GM18499 (cell line): ENCODE measurements at regions not wholly inside any gene's neighbourhood (a gene's known extent, or its start where the extent isn't known, plus 50 kb on each side); places are given as distances from the start of the nearest gene placed in this dataset.

Experiments used
- ATAC-seq: cut with Tn5 transposase; IDR thresholded peaks from one replicate; pipeline ENCODE4 v1.9.1; 2021; ENCODE audit warnings: moderate number of reproducible peaks; ENCODE audit not compliant: insufficient read depth, unreplicated experiment

DNA sequence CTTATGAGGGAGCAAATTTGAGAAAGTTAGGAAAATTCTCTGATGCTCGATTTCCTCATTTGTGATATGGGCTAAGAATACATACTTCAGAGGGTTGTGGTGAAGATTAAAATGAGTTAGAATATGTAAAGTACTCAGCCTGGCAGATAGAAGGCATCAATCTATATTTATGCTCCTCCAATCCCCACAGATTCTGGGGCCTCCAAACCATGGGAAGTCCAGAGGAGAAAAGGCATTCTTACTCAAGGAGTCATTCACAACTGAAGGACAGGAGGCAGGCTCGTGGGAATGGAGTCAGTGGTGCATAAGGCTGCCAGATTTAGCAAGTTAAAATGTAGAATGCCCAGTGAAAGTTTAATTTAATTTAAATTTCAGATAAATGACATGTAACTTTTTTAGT, 330.0 kb upstream of the POU3F1 start:
- ATAC-seq = no peak

DNA sequence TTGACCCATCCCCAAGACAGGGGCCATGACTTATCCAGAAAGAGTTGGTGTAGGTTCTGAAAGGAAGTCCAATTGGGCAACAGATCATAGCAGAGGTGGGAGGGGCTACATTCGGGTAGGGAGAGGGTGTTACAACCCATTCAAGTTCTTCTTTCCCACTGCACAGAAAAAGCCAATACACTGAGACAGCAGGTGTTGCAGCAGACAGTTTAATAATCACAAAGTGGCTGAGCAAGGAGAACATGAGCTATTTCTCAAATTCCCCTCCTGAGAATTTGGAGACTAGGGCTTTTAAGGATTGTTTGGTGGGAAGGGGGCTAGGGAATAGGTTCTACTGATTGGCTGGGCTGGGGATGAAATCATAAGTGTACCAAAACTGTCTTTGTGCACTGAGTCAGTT, 328.4 kb upstream of the POU3F1 start:
- ATAC-seq = no peak

DNA sequence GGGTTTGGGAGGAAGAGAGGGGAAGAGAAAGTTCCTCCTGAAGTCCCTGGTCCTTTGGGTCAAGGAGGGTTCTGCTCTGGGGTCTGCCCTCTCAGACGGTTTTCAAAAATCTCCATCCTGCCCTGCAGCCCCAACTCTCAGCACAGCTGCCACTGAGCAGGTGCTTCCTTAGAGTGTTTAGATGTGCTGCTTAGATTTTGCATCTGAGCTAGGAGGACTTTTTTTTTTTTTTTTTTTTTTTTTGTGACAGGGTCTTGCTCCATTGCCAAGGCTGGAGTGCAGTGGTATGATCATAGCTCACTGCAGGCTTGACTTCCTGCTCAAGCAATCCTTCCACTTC, 324.9 kb upstream of the POU3F1 start:
- no peak for ATAC-seq

DNA sequence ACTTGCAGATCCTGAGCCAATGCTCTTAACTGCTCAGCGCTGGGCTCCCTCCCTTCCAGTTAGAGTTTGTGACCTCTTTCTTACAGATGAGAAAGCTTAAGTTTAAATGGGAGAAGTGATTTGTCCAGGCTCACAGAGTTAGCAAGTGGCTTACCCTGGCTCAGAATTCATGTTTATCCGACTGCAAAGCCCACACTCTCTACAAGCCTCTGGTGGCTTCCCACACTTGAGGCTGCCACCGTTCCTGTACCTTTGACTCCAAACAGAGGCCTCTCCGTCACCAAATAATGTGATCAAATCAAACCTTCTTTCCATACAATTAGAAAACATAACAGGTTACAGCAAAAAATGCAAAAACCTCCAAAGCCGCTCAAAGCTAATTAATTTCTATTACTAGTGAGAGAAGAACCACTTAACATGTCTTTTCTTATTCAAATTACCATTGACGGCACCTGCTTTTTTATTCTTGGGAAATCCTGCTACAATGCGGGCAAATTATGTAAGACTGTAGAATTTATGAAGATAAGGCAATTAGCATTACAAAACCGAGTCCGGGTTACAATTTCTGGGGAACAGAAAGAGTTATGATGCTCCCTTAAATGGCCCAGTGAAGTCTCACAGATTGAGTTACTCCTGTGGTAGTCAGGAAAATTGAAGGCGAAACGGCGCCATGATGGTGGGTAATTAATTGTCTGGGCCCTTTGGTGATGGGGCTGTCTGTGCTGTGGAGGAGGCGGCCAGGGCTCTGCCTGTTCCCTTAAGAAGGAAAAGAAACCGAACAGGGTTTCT, 324.3 kb upstream of the POU3F1 start:
- ATAC-seq = no peak

DNA sequence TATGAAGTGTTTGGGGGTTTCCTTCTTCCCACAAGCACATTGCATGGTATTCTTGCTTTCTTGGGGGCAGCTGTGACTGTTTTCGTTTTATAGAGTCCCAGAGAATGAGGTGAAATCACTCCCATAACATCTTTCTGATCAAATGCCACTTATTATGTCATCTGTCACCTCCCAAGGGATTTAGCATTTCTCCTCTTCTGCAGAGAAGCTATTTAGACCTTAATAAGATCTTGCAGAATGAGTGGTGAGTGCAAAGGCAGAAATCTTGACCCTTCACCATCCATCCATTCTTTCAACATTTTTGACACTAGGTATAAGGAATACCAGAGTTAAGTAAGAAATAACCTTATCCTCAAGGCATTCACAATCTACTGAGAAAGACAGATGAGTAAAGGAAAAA, 318.6 kb upstream of the POU3F1 start:
- ATAC-seq = no peak

DNA sequence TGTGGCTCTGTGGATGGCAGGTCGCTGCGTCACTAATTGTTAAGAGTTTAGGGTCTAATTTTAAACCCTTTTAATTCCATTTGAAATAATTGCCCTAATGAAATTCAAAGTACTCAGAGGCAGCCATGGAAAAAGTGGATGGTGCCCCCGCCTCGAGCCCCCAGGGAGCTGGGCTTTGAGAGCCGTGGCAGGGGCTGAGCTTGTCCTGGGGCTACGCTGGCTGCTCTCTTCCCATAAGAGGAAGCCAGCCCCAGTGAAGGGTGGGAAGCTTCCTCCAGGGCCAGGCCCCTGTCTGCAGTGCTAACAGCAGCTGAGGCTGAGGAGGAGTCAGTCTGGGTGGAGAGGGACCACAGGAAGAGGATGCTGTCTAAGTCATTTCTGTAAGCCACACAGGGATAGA, 315.0 kb upstream of the POU3F1 start:
- no peak for ATAC-seq

DNA sequence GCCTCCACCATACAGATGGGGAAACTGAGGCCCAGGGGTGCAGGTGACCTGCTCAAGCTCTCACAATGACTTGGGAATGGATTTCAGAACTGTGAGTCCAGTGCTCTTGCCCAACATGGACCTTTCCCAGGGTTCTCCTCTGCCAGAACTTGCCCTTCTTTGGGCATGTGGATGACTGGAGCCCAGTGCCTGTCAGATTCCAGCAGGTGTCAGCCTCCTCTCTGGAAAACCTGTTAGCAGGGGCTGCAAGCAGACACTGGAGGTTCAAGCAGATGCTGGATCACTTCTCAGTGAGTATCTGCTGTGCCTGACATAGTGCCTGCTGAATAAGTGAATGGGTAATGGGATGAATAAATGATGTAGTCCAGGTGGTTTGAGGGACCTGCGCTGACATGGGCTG, 314.2 kb upstream of the POU3F1 start:
- no peak for ATAC-seq

DNA sequence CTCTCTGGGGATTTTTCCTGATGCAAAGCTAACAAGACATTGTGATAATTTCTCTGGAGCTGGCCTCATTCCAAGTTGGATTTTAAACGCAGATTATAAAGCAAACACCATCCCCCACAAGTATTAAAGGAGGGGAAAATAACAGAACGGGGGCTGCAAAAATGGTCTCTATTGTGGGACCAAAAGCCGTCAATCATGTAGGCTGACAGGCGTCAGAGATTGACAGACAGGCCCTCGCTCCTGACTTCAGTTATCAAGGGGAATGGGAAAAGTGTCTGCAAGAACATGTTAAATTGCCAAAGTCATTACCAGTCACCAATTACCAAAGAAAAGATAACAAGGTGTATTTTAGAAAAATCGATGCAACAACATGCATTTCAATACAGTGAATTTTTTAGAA, 307.4 kb upstream of the POU3F1 start:
- ATAC-seq = no peak

DNA sequence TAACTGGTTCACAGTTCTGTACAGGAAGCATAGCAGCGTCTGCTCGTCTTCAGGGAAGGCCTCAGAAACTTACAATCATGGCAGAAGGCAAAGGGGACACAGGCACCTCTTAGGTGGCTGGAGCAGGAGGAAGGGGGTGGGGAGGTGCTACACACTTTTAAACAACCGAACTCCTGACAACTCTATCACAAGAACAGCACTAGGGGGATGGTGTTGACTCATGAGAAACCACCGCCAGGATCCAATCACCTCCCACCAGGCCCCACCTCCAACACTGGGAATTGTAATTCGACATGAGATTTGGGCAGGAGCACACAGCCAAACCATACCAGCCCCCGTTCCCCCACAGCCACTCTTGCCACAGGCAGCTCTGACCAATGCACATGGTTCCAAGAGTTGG, 306.3 kb upstream of the POU3F1 start:
- ATAC-seq = no peak

DNA sequence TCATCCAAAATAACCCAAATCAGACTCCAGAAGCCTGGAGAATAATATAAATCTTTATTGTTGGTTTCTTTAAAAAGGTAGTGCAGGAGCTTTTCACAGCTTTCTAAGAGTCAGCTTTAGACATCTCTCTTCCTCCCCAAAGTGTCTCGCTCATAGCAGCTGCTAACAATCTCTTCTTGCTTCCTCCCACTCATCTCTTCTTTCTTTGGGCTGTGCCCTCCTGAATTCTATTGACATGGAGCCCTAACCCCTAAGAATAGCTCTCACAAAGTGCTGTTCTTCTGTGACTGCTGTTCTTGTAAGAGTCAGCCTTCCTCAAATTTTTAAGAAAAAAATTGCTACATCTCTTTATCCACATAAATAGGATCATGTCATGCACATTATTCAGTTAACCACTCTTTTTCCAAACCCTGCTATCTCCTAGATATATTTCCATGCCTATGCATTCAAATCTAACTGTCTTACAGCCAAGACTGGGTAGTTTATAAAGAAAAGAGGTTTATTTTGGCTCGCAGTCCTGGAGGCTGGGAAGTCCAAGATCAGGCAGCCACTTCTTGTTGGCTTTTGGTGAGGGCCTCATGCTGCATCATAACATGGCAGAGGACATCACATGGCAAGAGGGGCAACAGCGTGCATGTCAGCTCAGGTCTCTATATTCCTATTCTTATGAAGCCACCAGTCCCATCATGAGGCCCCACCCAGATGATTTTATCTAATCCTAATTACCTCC, 301.0 kb upstream of the POU3F1 start:
- ATAC-seq = no peak

DNA sequence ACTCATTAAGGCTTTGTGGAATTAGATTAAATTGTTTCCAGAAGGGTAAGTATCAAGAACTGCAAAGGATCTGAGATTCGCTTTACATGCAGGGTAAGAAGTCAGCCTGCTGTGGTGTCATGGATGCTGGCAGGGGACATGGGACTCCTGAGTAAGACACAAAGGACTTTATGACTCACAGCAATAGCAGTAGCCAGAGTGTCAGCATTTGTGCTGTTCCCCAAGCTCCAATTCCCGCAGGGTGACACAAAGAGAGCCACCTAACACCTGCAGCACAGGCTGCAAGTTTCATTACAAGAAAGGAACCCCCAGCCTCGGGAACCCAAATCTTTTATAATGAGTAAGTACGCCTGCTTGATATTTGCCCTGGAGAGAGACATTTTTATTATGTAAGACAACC, 298.1 kb upstream of the POU3F1 start:
- ATAC-seq = no peak

DNA sequence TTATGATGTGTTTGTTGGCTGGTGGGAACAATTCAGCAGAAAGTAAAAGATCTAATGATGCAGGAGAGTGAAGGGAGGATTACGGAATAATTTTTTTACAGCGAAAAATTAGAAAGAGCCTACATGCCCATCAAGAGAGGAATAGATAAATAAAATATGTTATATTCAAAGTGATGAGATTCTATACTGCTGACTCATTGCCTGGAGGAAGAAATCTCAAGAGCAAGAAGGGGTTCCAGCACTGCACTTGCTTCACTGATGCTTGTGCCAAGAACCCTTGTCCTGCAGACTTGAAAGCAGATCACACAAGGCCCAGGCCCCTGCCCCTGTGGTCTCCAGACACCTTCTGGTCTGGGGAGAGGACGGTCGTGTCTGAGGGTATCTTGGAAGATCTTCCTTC, 295.1 kb upstream of the POU3F1 start:
- no peak for ATAC-seq

DNA sequence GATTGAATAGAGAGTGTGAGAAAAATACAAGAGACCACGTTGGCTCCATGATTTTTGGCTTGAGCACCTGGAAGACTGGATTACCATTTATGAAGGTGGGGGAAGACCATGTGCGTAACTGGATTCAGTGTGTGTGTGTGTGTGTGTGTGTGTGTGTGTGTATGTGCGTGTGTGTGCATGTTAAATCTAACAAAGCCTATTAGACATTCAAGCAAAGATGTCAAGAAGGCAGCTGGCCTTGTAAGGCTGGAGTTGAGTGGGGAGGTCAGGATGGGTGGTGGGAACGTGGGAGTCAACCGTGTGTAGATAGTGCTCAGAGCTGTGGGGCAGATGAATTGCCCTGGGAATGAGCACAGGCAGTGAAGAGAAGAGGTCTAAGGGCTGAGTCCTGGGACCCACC, 293.8 kb upstream of the POU3F1 start:
- ATAC-seq = no peak

DNA sequence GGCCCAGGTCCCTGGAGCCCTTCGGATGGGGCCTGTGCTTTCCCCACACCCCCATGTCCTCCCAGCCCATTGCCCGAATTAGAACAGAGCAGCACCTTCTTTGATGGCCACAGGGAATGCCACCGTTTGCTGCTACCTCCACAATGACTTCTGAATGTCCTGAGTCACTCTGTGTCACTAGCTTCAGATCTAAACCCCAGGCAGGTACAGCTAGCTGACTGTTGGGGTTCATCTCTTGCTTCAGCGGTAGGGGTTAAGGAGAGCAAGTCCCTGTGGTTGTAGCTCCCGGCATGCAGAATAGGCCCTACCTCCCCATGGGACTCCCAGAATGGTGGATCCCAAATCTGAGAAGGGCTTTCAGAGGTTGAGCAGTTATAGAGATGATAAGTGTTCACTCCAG, 291.1 kb upstream of the POU3F1 start:
- no peak for ATAC-seq

DNA sequence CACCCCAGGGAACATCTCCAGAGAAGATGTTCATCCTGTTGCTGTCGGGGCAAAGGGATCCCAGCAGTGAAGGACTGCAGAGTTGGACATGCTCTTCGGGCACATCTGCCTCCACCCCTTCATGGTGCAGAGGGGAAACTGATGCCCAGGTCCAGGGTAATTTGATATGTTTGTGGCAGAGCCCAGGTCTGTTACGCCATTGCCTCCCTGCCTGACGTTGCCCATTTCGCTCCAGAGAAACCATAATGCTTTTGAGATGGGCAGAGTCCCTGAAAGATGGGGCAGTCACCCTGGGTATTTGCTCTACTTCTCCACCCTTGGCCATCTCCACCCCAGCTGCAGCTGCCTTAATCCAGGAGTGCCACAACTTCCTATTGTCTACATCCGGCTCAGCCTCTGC, 290.4 kb upstream of the POU3F1 start:
- no peak for ATAC-seq

DNA sequence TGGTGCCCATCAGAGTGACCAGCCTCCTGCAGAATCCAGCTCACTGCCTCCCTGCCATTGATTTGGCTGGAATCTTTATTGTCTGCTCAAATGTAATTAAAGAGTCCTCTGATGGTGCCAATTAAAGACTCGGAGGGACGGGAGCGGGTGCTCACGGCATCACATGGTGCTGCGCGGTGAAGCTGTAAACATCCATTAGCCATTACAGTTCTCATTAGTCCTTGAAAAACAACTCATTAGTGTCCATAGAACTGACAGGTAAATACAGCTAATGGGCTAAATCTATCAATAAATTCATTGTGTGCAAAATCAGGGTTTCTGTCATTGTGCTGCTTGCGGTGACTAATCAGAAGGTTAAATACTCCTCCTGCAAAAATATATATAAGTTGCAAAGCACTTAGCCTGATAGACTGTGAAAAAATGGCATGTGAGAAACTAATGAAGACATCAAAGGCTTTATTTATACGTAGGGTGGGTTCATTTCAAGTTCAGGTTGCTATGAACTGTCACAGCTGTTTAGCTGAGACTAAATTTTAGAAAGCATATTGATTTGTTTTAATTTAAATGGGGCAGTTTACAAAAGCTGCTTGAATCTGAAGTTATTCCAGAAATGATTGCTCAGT, 289.8 kb upstream of the POU3F1 start:
- no peak for ATAC-seq

DNA sequence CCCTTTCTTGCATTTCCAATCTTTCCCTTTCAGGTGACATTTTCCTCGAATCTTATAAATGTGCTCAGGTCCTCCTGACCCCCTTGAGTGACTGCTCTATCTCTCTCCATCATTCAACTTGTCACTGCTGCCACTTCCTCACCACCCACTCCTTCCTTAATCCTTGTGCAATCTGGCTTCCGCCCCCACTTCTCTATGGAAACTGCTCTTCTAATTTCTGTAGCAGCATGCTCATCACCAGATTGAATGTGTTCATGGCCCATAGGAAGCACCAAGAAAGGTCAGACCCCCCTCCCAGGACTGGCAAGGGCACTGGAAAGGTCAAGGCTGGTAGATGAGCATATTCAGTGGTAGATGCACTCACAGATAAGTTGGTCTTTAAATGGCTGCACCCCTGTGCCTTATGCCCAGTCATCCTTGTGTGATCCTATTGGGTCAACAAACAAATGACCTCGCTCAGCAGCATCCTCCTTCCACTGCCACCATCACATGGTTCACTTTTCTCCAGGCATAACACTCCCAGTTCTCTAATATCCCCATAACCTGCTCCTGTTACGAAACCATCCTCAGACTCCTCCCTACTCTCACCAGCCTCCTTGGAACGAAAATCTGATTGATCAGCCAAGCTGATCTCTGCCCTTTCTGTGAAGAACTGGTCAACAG, 288.5 kb upstream of the POU3F1 start:
- no peak for ATAC-seq

DNA sequence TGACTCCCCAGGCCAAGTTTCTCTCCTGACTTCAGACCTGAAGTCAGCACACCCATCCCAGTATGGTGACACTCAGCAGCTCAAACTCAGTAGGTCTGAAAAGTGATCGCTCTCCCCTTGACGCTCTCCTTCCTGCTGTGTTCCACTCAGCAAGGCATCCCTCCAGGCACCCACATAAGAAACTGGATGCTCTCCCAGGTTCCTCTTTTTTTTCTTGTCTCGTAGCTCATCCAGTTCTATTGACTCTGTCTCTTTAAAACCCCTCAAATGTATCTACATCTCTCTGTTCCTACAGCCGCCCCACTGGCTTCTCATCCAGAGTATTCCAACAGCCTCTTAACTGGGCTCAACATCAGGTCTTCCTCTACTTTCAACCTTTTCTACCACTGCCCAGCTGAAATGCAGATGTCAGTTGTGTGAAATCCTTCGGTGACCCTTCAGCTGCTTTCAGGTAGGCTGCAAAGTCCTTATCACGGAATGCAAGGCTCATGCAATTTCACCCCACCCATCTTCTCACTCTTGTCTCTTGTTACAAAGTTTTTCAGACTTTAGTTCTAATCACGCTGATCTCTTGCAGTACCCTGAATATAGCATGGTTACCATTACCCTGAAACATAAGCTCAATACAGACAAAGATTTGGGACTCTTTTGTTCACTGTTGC, 286.2 kb upstream of the POU3F1 start:
- no peak for ATAC-seq

DNA sequence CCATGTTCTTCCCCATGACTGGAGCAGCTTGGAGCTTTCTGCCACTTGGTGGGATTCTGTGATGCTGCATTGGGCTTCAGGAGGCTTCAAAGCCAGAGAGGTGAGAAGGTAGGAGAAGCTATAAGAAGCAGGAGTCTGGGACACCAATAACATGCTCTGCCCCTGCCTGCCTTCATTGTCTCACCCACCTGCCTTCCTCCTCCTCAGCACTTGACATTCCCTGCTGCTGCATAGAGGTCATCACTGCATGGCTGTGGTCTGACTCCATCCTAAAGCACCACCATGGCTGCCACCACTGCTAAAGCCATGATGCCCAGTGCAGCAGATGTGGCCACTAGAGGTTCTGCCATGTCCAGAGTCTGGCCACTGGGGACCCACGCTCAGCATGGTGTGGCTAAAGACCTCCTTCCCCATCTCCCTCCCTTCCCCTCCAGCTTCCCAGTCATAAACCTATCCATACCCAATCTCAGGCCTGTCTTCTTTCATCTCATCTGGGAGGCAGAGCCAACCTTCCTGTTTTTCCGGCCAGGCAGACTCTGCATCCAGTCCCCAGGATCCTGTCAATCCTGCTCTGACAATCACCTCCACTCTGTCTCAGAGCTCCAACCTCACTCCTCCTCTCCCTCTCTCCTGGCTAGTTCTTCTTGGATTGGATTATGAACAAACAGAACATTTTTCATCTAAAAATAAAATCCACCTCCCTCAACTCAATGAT, 285.1 kb upstream of the POU3F1 start:
- ATAC-seq = no peak

DNA sequence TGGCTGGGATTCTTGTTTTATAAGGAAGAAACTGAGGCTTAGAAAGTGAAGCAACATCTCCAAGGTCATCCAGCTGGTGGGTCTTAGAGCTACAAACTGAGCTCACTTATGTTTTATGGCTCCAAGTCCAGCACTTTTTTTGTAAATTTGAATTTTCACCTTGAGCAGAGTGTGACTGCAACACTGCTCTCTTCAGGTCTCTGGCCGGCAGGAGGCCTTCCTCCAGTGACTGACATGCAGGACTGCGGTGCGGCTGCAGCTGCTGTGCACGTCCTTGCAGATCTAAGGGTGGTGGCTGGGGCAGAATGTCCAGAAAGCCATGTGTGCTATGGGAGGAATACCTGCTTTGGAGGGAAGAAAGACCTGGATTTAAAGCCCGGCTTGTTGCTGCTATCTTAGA, 284.2 kb upstream of the POU3F1 start:
- no peak for ATAC-seq
